A673 (cell line): ENCODE measurements at regions not wholly inside any gene's neighbourhood (a gene's known extent, or its start where the extent isn't known, plus 50 kb on each side); places are given as distances from the start of the nearest gene placed in this dataset.

Experiments
- CTCF ChIP-seq: fragments of 300-800, 200-600 bp; sonication (generic); conservative IDR thresholded peaks from 2 replicates; pipeline ENCODE4 v1.5.1; 2017; ENCODE audit warnings: low read depth, mild to moderate bottlenecking, antibody characterized with exemption, low read length, moderate library complexity, mixed read lengths
- EZH2 ChIP-seq: fragments of 200-600 bp; sonication (generic); IDR thresholded peaks from 2 replicates; pipeline ENCODE4 v1.6.1; 2017; ENCODE audit warnings: borderline replicate concordance, low read depth, mild to moderate bottlenecking, mixed read lengths, antibody characterized with exemption, low read length; ENCODE audit not compliant: poor library complexity, severe bottlenecking

DNA sequence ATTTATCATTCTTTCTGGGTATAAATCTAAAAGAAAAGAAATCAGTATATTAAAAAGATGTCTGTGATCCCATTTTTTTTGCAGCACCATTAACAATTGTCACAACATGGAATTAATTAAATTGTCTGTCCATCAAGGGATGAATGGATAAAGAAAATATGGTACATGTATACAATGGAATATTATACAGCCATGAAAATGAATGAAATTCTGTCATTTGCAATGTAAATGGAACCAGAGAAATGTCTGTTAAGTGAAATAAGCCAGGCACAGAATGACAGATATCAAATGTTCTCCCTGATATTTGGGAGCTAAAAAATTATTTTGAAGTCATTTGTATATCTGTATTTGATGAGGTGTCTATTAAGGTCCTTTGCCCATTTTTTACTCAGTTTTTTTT is 77.1 kb upstream of the NDST4 start:
- TF ChIP-seq CTCF (no peak), EZH2 (no peak)
